ENCODE measurements at regions not wholly inside any gene's neighbourhood (a gene's known extent, or its start where the extent isn't known, plus 50 kb on each side); places are given as distances from the start of the nearest gene placed in this dataset.

DNA sequence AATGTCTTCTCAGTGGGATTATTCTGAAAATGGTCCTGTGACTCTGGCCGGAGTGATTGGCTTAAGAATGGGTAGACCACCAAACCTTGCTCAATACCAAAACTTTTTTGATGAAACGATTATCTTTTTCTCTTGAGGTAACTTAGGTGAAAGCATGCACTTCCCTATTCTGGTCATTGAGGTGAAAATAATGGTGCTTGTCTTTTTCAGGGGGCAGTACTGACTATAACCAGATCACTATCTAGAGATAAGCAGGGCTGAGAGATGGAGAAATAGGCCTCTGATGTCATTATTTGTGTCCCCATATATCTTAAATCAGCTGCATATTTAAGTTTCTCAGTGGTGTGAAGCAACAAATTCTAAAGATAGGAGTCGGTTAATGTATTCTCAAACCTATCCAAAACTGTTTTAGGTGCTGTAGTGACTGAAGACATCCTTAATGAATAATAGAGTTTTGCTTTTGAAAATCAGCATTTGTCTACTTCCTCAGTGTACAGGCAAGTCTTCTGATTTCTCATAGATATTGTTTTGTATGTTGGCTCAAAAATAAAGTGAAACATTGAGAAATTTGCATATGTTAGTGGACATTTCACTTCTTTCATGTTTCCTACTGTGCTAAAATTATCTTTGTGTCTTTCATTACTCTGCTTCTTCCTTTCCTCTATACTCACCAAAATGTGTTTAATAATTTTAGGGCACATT, 735.3 kb upstream of the ADGRL4 start:
- Mint-ChIP-seq H3K36me3 (ENCODE audit: insufficient read depth, unreplicated experiment) (no peaks in the 10 kb centered on the region), H3K4me3 (ENCODE audit: low read depth, unreplicated experiment) (no peak overlapping the region), H3K27ac (ENCODE audit: unreplicated experiment) (no peak overlapping the region), H3K27me3 (ENCODE audit: unreplicated experiment) (no peaks in the 10 kb centered on the region), H3K4me1 (ENCODE audit: low read depth, unreplicated experiment) (peaks cover 6% of the 10 kb centered on the region), H3K9me3 (ENCODE audit: low read depth, unreplicated experiment) (no peaks in the 10 kb centered on the region)
- no peak for DNase-seq
- no TSS peak for BruUV-seq (replicated peaks)
- intact Hi-C loops (cut with micrococcal nuclease; ENCODE audit: unreplicated experiment), result no loop called here
- CTCF ChIA-PET, result no interaction called here
- TF ChIP-seq, protein P1, sequence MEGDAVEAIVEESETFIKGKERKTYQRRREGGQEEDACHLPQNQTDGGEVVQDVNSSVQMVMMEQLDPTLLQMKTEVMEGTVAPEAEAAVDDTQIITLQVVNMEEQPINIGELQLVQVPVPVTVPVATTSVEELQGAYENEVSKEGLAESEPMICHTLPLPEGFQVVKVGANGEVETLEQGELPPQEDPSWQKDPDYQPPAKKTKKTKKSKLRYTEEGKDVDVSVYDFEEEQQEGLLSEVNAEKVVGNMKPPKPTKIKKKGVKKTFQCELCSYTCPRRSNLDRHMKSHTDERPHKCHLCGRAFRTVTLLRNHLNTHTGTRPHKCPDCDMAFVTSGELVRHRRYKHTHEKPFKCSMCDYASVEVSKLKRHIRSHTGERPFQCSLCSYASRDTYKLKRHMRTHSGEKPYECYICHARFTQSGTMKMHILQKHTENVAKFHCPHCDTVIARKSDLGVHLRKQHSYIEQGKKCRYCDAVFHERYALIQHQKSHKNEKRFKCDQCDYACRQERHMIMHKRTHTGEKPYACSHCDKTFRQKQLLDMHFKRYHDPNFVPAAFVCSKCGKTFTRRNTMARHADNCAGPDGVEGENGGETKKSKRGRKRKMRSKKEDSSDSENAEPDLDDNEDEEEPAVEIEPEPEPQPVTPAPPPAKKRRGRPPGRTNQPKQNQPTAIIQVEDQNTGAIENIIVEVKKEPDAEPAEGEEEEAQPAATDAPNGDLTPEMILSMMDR (IDR thresholded peaks at IDR 0.05; ENCODE audit: unreplicated experiment), result no peak

DNA sequence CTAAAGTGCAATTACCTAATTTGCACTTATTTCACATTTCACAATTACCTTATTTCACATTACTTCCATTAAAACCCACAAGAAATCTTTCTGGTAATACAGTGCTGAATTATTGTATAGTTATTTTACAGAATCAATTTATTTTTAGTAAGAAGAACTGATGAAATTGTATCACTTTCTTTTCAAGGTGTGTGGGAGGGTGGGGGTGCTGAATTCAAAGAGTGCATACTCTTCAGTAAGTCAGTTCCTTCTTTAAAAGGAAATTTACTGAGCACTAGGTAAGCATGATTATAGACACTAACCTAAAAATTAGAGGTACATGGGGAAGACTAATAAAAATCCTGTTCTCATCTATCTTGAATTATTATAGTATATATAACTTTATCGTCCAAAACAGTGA, 731.6 kb upstream of the ADGRL4 start:
- Mint-ChIP-seq H3K27ac (ENCODE audit: unreplicated experiment) (no peak overlapping the region), H3K4me1 (ENCODE audit: low read depth, unreplicated experiment) (no peaks in the 10 kb centered on the region), H3K27me3 (ENCODE audit: unreplicated experiment) (no peaks in the 10 kb centered on the region), H3K36me3 (ENCODE audit: insufficient read depth, unreplicated experiment) (no peaks in the 10 kb centered on the region), H3K9me3 (ENCODE audit: low read depth, unreplicated experiment) (no peaks in the 10 kb centered on the region), H3K4me3 (ENCODE audit: low read depth, unreplicated experiment) (no peak overlapping the region)
- intact Hi-C loops (cut with micrococcal nuclease; ENCODE audit: unreplicated experiment), result no loop called here
- DNase-seq, result no peak
- no TSS peak for BruUV-seq (replicated peaks)
- CTCF ChIA-PET, result no interaction called here
- TF ChIP-seq, protein P1 (IDR thresholded peaks at IDR 0.05; ENCODE audit: unreplicated experiment), result no peak

DNA sequence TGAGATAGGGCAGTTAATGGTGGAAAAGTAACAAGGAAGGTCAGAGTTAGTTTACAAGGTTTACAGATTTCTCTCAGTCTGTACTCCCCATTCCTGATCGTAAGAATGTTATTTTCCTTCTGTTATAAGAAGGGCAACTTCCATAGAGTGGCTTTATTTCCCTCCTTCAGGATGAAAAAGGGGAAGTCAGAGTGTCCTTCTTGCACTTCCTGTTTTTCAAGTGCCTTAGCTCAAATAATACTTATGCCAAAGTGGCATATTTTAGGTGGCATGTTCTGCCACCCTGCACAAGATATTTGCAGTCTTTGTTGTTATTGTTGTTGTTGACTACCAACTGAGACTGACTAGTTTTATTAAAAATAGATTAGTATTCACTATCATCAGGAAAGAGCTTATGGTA, 730.7 kb upstream of the ADGRL4 start:
- no peaks in the 10 kb centered on the region for H3K4me1 Mint-ChIP-seq (ENCODE audit: low read depth, unreplicated experiment)
- no peaks in the 10 kb centered on the region for H3K36me3 Mint-ChIP-seq (ENCODE audit: insufficient read depth, unreplicated experiment)
- CTCF ChIA-PET, result no interaction called here
- TF ChIP-seq, protein P1 (IDR thresholded peaks at IDR 0.05; ENCODE audit: unreplicated experiment), result no peak
- H3K27ac Mint-ChIP-seq (ENCODE audit: unreplicated experiment), result no peak overlapping the region
- H3K4me3 Mint-ChIP-seq (ENCODE audit: low read depth, unreplicated experiment), result no peak overlapping the region
- H3K9me3 Mint-ChIP-seq (ENCODE audit: low read depth, unreplicated experiment), result no peaks in the 10 kb centered on the region
- intact Hi-C loops (cut with micrococcal nuclease; ENCODE audit: unreplicated experiment), result no loop called here
- no peaks in the 10 kb centered on the region for H3K27me3 Mint-ChIP-seq (ENCODE audit: unreplicated experiment)
- DNase-seq, result no peak
- BruUV-seq (replicated peaks), result no TSS peak

DNA sequence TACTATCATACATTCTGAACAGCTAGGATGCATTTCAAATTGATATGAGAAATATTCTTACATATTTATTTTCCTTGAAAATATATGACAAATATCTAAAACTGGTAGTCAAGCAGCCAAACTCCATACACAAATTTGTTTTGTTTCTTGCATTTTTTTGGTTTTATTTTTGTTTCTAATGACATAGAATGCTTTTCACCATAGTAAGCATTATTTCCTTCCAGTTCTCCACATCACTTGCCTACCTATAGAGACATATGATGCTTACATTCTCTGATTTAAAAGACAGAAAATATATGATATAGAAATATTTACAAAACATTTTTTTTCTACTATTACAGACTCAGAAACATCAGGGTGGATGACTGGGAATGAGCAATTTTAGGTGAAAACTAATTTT, 726.4 kb upstream of the ADGRL4 start:
- Mint-ChIP-seq H3K36me3 (ENCODE audit: insufficient read depth, unreplicated experiment) (no peaks in the 10 kb centered on the region), H3K27ac (ENCODE audit: unreplicated experiment) (no peak overlapping the region), H3K4me1 (ENCODE audit: low read depth, unreplicated experiment) (no peaks in the 10 kb centered on the region), H3K27me3 (ENCODE audit: unreplicated experiment) (no peaks in the 10 kb centered on the region), H3K9me3 (ENCODE audit: low read depth, unreplicated experiment) (no peaks in the 10 kb centered on the region), H3K4me3 (ENCODE audit: low read depth, unreplicated experiment) (no peak overlapping the region)
- intact Hi-C loops (cut with micrococcal nuclease; ENCODE audit: unreplicated experiment), result no loop called here
- DNase-seq, result no peak
- CTCF ChIA-PET, result no interaction called here
- no TSS peak for BruUV-seq (replicated peaks)
- TF ChIP-seq, protein P1 (IDR thresholded peaks at IDR 0.05; ENCODE audit: unreplicated experiment), result no peak
